Hepatocyte (in vitro differentiated cells): ENCODE measurements at regions not wholly inside any gene's neighbourhood (a gene's known extent, or its start where the extent isn't known, plus 50 kb on each side); places are given as distances from the start of the nearest gene placed in this dataset.

Experiments
- DNase-seq: peaks from one replicate; pipeline ENCODE4 v3.0.0-alpha.2; 2016; ENCODE audit warnings: low spot score
- H2AFZ ChIP-seq: fragments of 200-600 bp; sonication (generic); 2 replicates; pipeline ENCODE4 v1.6.0; 2016; ENCODE audit warnings: antibody characterized with exemption, mild to moderate bottlenecking
- H3K27ac ChIP-seq: fragments of 200-600 bp; sonication (generic); 2 replicates; pipeline ENCODE4 v1.5.1; 2016; ENCODE audit warnings: mild to moderate bottlenecking
- H3K27me3 ChIP-seq: fragments of 200-600 bp; sonication (generic); 2 replicates; pipeline ENCODE4 v1.6.1; 2016
- H3K36me3 ChIP-seq: fragments of 200-600 bp; sonication (generic); replicated peaks from 2 replicates; pipeline ENCODE4 v1.5.1; 2016; ENCODE audit warnings: low read depth; ENCODE audit not compliant: insufficient read depth
- H3K4me1 ChIP-seq: fragments of 200-600 bp; sonication (generic); 2 replicates; pipeline ENCODE4 v1.5.1; 2016; ENCODE audit warnings: mild to moderate bottlenecking, moderate library complexity; ENCODE audit not compliant: insufficient read depth
- H3K4me2 ChIP-seq: fragments of 200-600 bp; sonication (generic); 2 replicates; pipeline ENCODE4 v1.6.0; 2016
- H3K4me3 ChIP-seq: fragments of 200-600 bp; sonication (generic); 2 replicates; pipeline ENCODE4 v1.5.1; 2016; ENCODE audit warnings: mild to moderate bottlenecking
- H3K79me2 ChIP-seq: fragments of 200-600 bp; sonication (generic); 2 replicates; pipeline ENCODE4 v1.6.0; 2017; ENCODE audit warnings: mild to moderate bottlenecking
- H3K9me2 ChIP-seq: fragments of 200-600 bp; sonication (generic); replicated peaks from 2 replicates; pipeline ENCODE4 v1.6.0; 2017; ENCODE audit warnings: mild to moderate bottlenecking; ENCODE audit not compliant: insufficient read depth
- H3K9me3 ChIP-seq: fragments of 200-600 bp; sonication (generic); 2 replicates; pipeline ENCODE4 v1.5.1; 2016; ENCODE audit warnings: low read depth, mild to moderate bottlenecking
- H4K20me1 ChIP-seq: fragments of 200-600 bp; sonication (generic); 2 replicates; pipeline ENCODE4 v1.6.0; 2016; ENCODE audit warnings: mild to moderate bottlenecking; ENCODE audit not compliant: insufficient read depth, poor library complexity, severe bottlenecking
- CTCF ChIP-seq: fragments of 200-600 bp; sonication (generic); IDR thresholded peaks from 2 replicates; pipeline ENCODE4 v1.5.1; 2016; ENCODE audit warnings: antibody characterized with exemption, mild to moderate bottlenecking; ENCODE audit not compliant: poor library complexity
- EZH2 ChIP-seq: fragments of 200-600 bp; sonication (generic); IDR thresholded peaks from 2 replicates; pipeline ENCODE4 v1.6.1; 2016; ENCODE audit warnings: antibody characterized with exemption, mild to moderate bottlenecking, borderline replicate concordance
- EZH2phosphoT487 ChIP-seq: fragments of 200-600 bp; sonication (generic); IDR thresholded peaks from one replicate; pipeline ENCODE4 v1.6.1; 2018; ENCODE audit warnings: antibody characterized with exemption, mild to moderate bottlenecking, low read depth, moderate library complexity; ENCODE audit not compliant: unreplicated experiment, severe bottlenecking
- WGBS: methylation state at CpG from one replicate; pipeline ENCODE4 v1.1.6; 2016; ENCODE audit warnings: low lambda C conversion rate; ENCODE audit errors: missing lambda C conversion rate; 5-methylcytosine and 5-hydroxymethylcytosine counted together

GRCh38 chr5:148923023-148923422 lies 96.6 kb downstream of the ADRB2 start:
- DNase-seq = no peak
- WGBS = 100% methylated on average over 1 of the region's 1 CpG
- H3K9me2 ChIP-seq = no peaks in the 10 kb centered on the region
- no peak overlapping the region for H2AFZ ChIP-seq
- no peak overlapping the region for H3K4me3 ChIP-seq
- no peaks in the 10 kb centered on the region for H3K79me2 ChIP-seq
- H4K20me1 ChIP-seq = no peaks in the 10 kb centered on the region
- H3K27me3 ChIP-seq = no peaks in the 10 kb centered on the region
- no peak overlapping the region for H3K4me2 ChIP-seq
- no peak overlapping the region for H3K27ac ChIP-seq
- H3K9me3 ChIP-seq = no peaks in the 10 kb centered on the region
- H3K4me1 ChIP-seq = no peaks in the 10 kb centered on the region
- H3K36me3 ChIP-seq = no peaks in the 10 kb centered on the region
- no peak for TF ChIP-seq CTCF
- TF ChIP-seq EZH2phosphoT487 = no peak
- TF ChIP-seq EZH2 = no peak

- no peak for DNase-seq
- H4K20me1 ChIP-seq = no peaks in the 10 kb centered on the region
- WGBS = 88% methylated on average over 5 of the region's 5 CpGs
- no peak overlapping the region for H3K27ac ChIP-seq
- H3K4me2 ChIP-seq = no peak overlapping the region
- H3K9me3 ChIP-seq = no peaks in the 10 kb centered on the region
- no peaks in the 10 kb centered on the region for H3K9me2 ChIP-seq
- H3K27me3 ChIP-seq = no peaks in the 10 kb centered on the region
- H3K79me2 ChIP-seq = no peaks in the 10 kb centered on the region
- no peak overlapping the region for H2AFZ ChIP-seq
- TF ChIP-seq EZH2phosphoT487 (no peak), EZH2 (no peak), CTCF (no peak)
- no peak overlapping the region for H3K4me3 ChIP-seq
- no peaks in the 10 kb centered on the region for H3K4me1 ChIP-seq
- no peaks in the 10 kb centered on the region for H3K36me3 ChIP-seq
These were observed 98.4 kb downstream of the ADRB2 start for GRCh38 chr5:148924817-148925216.

GRCh38 chr5:148926207-148926606 lies 99.8 kb downstream of the ADRB2 start:
- H3K9me3 ChIP-seq = no peaks in the 10 kb centered on the region
- no peaks in the 10 kb centered on the region for H3K27me3 ChIP-seq
- H3K4me3 ChIP-seq = no peak overlapping the region
- H3K4me2 ChIP-seq = no peak overlapping the region
- no peak for DNase-seq
- H2AFZ ChIP-seq = no peak overlapping the region
- no peaks in the 10 kb centered on the region for H3K9me2 ChIP-seq
- 96% methylated on average over 5 of the region's 5 CpGs for WGBS
- H3K4me1 ChIP-seq = no peaks in the 10 kb centered on the region
- no peak overlapping the region for H3K27ac ChIP-seq
- TF ChIP-seq CTCF (no peak), EZH2 (no peak), EZH2phosphoT487 (no peak)
- H3K36me3 ChIP-seq = no peaks in the 10 kb centered on the region
- H3K79me2 ChIP-seq = no peaks in the 10 kb centered on the region
- H4K20me1 ChIP-seq = no peaks in the 10 kb centered on the region
